ENCODE measurements at regions not wholly inside any gene's neighbourhood (a gene's known extent, or its start where the extent isn't known, plus 50 kb on each side); places are given as distances from the start of the nearest gene placed in this dataset.

DNA sequence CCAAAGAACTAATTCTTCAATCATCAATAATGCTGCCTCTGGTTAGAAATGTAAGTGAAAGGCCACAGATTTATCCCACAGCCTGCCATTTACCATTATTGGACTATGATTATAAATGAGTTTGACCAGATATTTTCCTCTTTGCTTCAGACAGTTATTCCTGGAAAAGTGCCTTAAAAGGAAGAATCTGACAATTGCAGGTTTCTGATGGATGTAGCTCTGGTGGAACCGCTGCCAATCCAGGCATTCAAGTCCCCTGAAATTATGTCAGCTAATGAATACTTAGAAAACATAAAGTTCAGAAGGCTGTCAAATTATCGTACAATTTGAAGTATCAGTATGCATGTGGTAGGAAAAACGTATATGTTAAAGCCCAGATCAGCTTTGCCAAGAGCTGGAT is 78.2 kb upstream of the NR4A3 start:
- H3K4me3 ChIP-seq (ENCODE audit: insufficient read depth in 1 of 2, low read depth in 1 of 2, low read length in 2 of 2), result no peak overlapping the region
- 95% methylated on average over 2 of the region's 3 CpGs for WGBS
- no peaks in the 10 kb centered on the region for H3K4me1 ChIP-seq (ENCODE audit: control insufficient read depth, insufficient read depth, low read depth, low read length)
- no peak overlapping the region for H2BK15ac ChIP-seq (ENCODE audit: low read depth, poor library complexity, severe bottlenecking)
- H2AK5ac ChIP-seq (ENCODE audit: low read length, severe bottlenecking), result no peak overlapping the region
- no peak overlapping the region for H3K23ac ChIP-seq (ENCODE audit: low read length in 2 of 2)
- no peak overlapping the region for H2BK5ac ChIP-seq (ENCODE audit: low read depth, low read length, poor library complexity, severe bottlenecking)
- H3K4me2 ChIP-seq (ENCODE audit: low read length, poor library complexity, severe bottlenecking), result no peak overlapping the region
- H3K18ac ChIP-seq (ENCODE audit: low read depth in 1 of 2, low read length in 2 of 2), result no peak overlapping the region
- no peak overlapping the region for H4K91ac ChIP-seq (ENCODE audit: low read length)
- H3K79me1 ChIP-seq (replicated peaks; ENCODE audit: low read length, poor library complexity, severe bottlenecking), result no peaks in the 10 kb centered on the region
- no peaks in the 10 kb centered on the region for H3K36me3 ChIP-seq (ENCODE audit: control insufficient read depth in 1 of 2, insufficient read depth in 2 of 2, low read depth in 1 of 2, low read length in 2 of 2)
- no peak overlapping the region for H2BK120ac ChIP-seq (ENCODE audit: low read depth, low read length)
- no peak for DNase-seq
- H3K14ac ChIP-seq (ENCODE audit: low read length in 2 of 2), result no peak overlapping the region
- no peak overlapping the region for H2BK12ac ChIP-seq (ENCODE audit: low read length in 2 of 2)
- H3K4ac ChIP-seq (ENCODE audit: low read depth in 1 of 2, low read length in 2 of 2), result no peak overlapping the region
- no peak overlapping the region for H4K8ac ChIP-seq (ENCODE audit: low read length)
- no peaks in the 10 kb centered on the region for H3K9me3 ChIP-seq (ENCODE audit: control insufficient read depth, low read length)
- H3K9ac ChIP-seq (ENCODE audit: low read length), result no peak overlapping the region
- H3K27ac ChIP-seq (ENCODE audit: low read length, poor library complexity, severe bottlenecking), result no peak overlapping the region
- peaks cover 0 to 4% of the 10 kb centered on the region in 2 experiments for H3K27me3 ChIP-seq (ENCODE audit: control insufficient read depth in 1 of 2, insufficient read depth in 1 of 2, low read length in 2 of 2)
- H2AFZ ChIP-seq (ENCODE audit: low read depth, low read length), result no peak overlapping the region

- no peaks in the 10 kb centered on the region for H3K4me1 ChIP-seq (ENCODE audit: control insufficient read depth, insufficient read depth, low read depth, low read length)
- H2AK5ac ChIP-seq (ENCODE audit: low read length, severe bottlenecking), result no peak overlapping the region
- 100% methylated on average over 1 of the region's 1 CpG for WGBS
Measured at GRCh38 chr9:99744132-99744531, 77.6 kb upstream of the NR4A3 start.

GRCh38 chr9:99745085-99745484 is 76.6 kb upstream of the NR4A3 start:
- 90% methylated on average over 4 of the region's 4 CpGs for WGBS
- Histone ChIP-seq H3K4me1 (ENCODE audit: control insufficient read depth, insufficient read depth, low read depth, low read length) (no peaks in the 10 kb centered on the region), H2AFZ (ENCODE audit: low read depth, low read length) (no peak overlapping the region), H3K4me3 (ENCODE audit: insufficient read depth in 1 of 2, low read depth in 1 of 2, low read length in 2 of 2) (no peak overlapping the region), H3K9me3 (ENCODE audit: control insufficient read depth, low read length) (no peaks in the 10 kb centered on the region), H3K4ac (ENCODE audit: low read depth in 1 of 2, low read length in 2 of 2) (no peak overlapping the region), H3K27me3 (ENCODE audit: control insufficient read depth in 1 of 2, insufficient read depth in 1 of 2, low read length in 2 of 2) (peaks cover 0 to 4% of the 10 kb centered on the region in 2 experiments), H2BK12ac (ENCODE audit: low read length in 2 of 2) (no peak overlapping the region), H3K18ac (ENCODE audit: low read depth in 1 of 2, low read length in 2 of 2) (no peak overlapping the region), H2AK5ac (ENCODE audit: low read length, severe bottlenecking) (no peak overlapping the region), H4K91ac (ENCODE audit: low read length) (no peak overlapping the region), H2BK15ac (ENCODE audit: low read depth, poor library complexity, severe bottlenecking) (no peak overlapping the region), H4K8ac (ENCODE audit: low read length) (no peak overlapping the region), H3K79me1 (replicated peaks; ENCODE audit: low read length, poor library complexity, severe bottlenecking) (no peaks in the 10 kb centered on the region), H3K36me3 (ENCODE audit: control insufficient read depth in 1 of 2, insufficient read depth in 2 of 2, low read depth in 1 of 2, low read length in 2 of 2) (no peaks in the 10 kb centered on the region), H3K23ac (ENCODE audit: low read length in 2 of 2) (no peak overlapping the region), H3K14ac (ENCODE audit: low read length in 2 of 2) (no peak overlapping the region), H2BK5ac (ENCODE audit: low read depth, low read length, poor library complexity, severe bottlenecking) (no peak overlapping the region), H3K4me2 (ENCODE audit: low read length, poor library complexity, severe bottlenecking) (no peak overlapping the region), H2BK120ac (ENCODE audit: low read depth, low read length) (no peak overlapping the region), H3K9ac (ENCODE audit: low read length) (no peak overlapping the region), H3K27ac (ENCODE audit: low read length, poor library complexity, severe bottlenecking) (no peak overlapping the region)
- no peak for DNase-seq

More at GRCh38 chr9:99744132-99744531, 77.6 kb upstream of the NR4A3 start:
- no peak overlapping the region for H3K14ac ChIP-seq (ENCODE audit: low read length in 2 of 2)
- H2BK5ac ChIP-seq (ENCODE audit: low read depth, low read length, poor library complexity, severe bottlenecking), result no peak overlapping the region
- H3K18ac ChIP-seq (ENCODE audit: low read depth in 1 of 2, low read length in 2 of 2), result no peak overlapping the region
- no peaks in the 10 kb centered on the region for H3K9me3 ChIP-seq (ENCODE audit: control insufficient read depth, low read length)
- no peak overlapping the region for H2BK15ac ChIP-seq (ENCODE audit: low read depth, poor library complexity, severe bottlenecking)
- H3K9ac ChIP-seq (ENCODE audit: low read length), result no peak overlapping the region
- H3K79me1 ChIP-seq (replicated peaks; ENCODE audit: low read length, poor library complexity, severe bottlenecking), result no peaks in the 10 kb centered on the region
- no peak overlapping the region for H2BK12ac ChIP-seq (ENCODE audit: low read length in 2 of 2)
- H3K27me3 ChIP-seq (ENCODE audit: control insufficient read depth in 1 of 2, insufficient read depth in 1 of 2, low read length in 2 of 2), result peaks cover 0 to 4% of the 10 kb centered on the region in 2 experiments
- no peak overlapping the region for H3K27ac ChIP-seq (ENCODE audit: low read length, poor library complexity, severe bottlenecking)
- no peaks in the 10 kb centered on the region for H3K36me3 ChIP-seq (ENCODE audit: control insufficient read depth in 1 of 2, insufficient read depth in 2 of 2, low read depth in 1 of 2, low read length in 2 of 2)
- no peak overlapping the region for H3K4ac ChIP-seq (ENCODE audit: low read depth in 1 of 2, low read length in 2 of 2)
- no peak overlapping the region for H4K91ac ChIP-seq (ENCODE audit: low read length)
- no peak overlapping the region for H3K4me2 ChIP-seq (ENCODE audit: low read length, poor library complexity, severe bottlenecking)
- DNase-seq, result no peak
- no peak overlapping the region for H2BK120ac ChIP-seq (ENCODE audit: low read depth, low read length)
- no peak overlapping the region for H2AFZ ChIP-seq (ENCODE audit: low read depth, low read length)
- H3K23ac ChIP-seq (ENCODE audit: low read length in 2 of 2), result no peak overlapping the region
- H4K8ac ChIP-seq (ENCODE audit: low read length), result no peak overlapping the region
- no peak overlapping the region for H3K4me3 ChIP-seq (ENCODE audit: insufficient read depth in 1 of 2, low read depth in 1 of 2, low read length in 2 of 2)

DNA sequence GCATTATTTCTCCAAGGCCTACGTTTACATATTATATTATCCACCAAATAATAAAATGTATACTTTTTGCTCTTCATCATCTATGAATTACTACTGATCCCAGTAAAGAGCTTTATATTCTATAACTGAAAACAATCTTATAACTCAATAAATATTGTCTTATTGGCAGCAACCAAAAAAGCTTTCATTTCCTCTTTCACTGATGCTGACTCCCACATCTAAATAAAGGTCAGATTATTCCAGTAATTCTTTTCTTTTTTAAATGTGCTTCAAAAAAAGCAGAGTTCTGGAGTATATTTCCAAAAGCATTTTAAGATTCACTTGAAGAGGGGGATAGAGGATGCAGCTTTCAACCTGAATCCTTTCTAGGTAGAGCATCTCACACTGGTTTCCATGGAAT is 75.3 kb upstream of the NR4A3 start:
- H2BK120ac ChIP-seq (ENCODE audit: low read depth, low read length), result no peak overlapping the region
- no peak overlapping the region for H3K4me3 ChIP-seq (ENCODE audit: insufficient read depth in 1 of 2, low read depth in 1 of 2, low read length in 2 of 2)
- no peaks in the 10 kb centered on the region for H3K36me3 ChIP-seq (ENCODE audit: control insufficient read depth in 1 of 2, insufficient read depth in 2 of 2, low read depth in 1 of 2, low read length in 2 of 2)
- H4K91ac ChIP-seq (ENCODE audit: low read length), result no peak overlapping the region
- H3K18ac ChIP-seq (ENCODE audit: low read depth in 1 of 2, low read length in 2 of 2), result no peak overlapping the region
- no peaks in the 10 kb centered on the region for H3K4me1 ChIP-seq (ENCODE audit: control insufficient read depth, insufficient read depth, low read depth, low read length)
- H3K14ac ChIP-seq (ENCODE audit: low read length in 2 of 2), result no peak overlapping the region
- H3K9ac ChIP-seq (ENCODE audit: low read length), result no peak overlapping the region
- H3K27ac ChIP-seq (ENCODE audit: low read length, poor library complexity, severe bottlenecking), result no peak overlapping the region
- H3K27me3 ChIP-seq (ENCODE audit: control insufficient read depth in 1 of 2, insufficient read depth in 1 of 2, low read length in 2 of 2), result peaks cover 0 to 4% of the 10 kb centered on the region in 2 experiments
- H2BK12ac ChIP-seq (ENCODE audit: low read length in 2 of 2), result no peak overlapping the region
- H3K79me1 ChIP-seq (replicated peaks; ENCODE audit: low read length, poor library complexity, severe bottlenecking), result no peaks in the 10 kb centered on the region
- no peak overlapping the region for H2BK5ac ChIP-seq (ENCODE audit: low read depth, low read length, poor library complexity, severe bottlenecking)
- no peak overlapping the region for H2AFZ ChIP-seq (ENCODE audit: low read depth, low read length)
- DNase-seq, result no peak
- H2AK5ac ChIP-seq (ENCODE audit: low read length, severe bottlenecking), result no peak overlapping the region
- no peaks in the 10 kb centered on the region for H3K9me3 ChIP-seq (ENCODE audit: control insufficient read depth, low read length)
- 100% methylated on average over 1 of the region's 1 CpG for WGBS
- no peak overlapping the region for H3K4me2 ChIP-seq (ENCODE audit: low read length, poor library complexity, severe bottlenecking)
- no peak overlapping the region for H4K8ac ChIP-seq (ENCODE audit: low read length)
- H2BK15ac ChIP-seq (ENCODE audit: low read depth, poor library complexity, severe bottlenecking), result no peak overlapping the region
- H3K4ac ChIP-seq (ENCODE audit: low read depth in 1 of 2, low read length in 2 of 2), result no peak overlapping the region
- H3K23ac ChIP-seq (ENCODE audit: low read length in 2 of 2), result no peak overlapping the region

Data from mesenchymal stem cell (in vitro differentiated cells and primary cell).